ENCODE measurements at regions not wholly inside any gene's neighbourhood (a gene's known extent, or its start where the extent isn't known, plus 50 kb on each side); places are given as distances from the start of the nearest gene placed in this dataset.
"Not testable (repeated sequence)": the region's sequence is repeated elsewhere in the genome, so short reads cannot be mapped to it uniquely, and the experiment has no call there.

DNA sequence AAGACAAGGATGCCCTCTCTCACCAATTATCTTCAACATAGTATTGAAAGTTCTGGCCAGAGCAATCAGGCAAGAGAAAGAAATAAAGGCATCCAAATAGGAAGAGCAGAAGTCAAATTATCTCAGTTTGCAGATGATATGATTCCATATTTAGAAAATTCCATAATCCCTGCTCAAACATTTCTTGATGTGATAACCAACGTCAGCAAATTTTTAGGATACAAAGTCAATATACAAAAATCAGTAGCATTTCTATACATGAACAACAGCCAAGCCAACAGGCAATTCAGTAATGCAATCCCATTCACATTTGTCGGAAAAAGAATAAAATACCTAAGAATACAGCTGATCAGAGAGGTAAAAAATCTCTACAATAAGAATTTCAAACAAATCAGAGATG lies 969.7 kb upstream of the USP15 start:
- TF ChIP-seq, protein P1, sequence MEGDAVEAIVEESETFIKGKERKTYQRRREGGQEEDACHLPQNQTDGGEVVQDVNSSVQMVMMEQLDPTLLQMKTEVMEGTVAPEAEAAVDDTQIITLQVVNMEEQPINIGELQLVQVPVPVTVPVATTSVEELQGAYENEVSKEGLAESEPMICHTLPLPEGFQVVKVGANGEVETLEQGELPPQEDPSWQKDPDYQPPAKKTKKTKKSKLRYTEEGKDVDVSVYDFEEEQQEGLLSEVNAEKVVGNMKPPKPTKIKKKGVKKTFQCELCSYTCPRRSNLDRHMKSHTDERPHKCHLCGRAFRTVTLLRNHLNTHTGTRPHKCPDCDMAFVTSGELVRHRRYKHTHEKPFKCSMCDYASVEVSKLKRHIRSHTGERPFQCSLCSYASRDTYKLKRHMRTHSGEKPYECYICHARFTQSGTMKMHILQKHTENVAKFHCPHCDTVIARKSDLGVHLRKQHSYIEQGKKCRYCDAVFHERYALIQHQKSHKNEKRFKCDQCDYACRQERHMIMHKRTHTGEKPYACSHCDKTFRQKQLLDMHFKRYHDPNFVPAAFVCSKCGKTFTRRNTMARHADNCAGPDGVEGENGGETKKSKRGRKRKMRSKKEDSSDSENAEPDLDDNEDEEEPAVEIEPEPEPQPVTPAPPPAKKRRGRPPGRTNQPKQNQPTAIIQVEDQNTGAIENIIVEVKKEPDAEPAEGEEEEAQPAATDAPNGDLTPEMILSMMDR (conservative IDR thresholded peaks at IDR 0.05; ENCODE audit: control insufficient read depth, insufficient read depth, low read depth, low read length): no peak
- H3K4me3 ChIP-seq (ENCODE audit: control insufficient read depth, low read depth, low read length): no peak overlapping the region
- DNase-seq (ENCODE audit: low read depth): no peak

DNA sequence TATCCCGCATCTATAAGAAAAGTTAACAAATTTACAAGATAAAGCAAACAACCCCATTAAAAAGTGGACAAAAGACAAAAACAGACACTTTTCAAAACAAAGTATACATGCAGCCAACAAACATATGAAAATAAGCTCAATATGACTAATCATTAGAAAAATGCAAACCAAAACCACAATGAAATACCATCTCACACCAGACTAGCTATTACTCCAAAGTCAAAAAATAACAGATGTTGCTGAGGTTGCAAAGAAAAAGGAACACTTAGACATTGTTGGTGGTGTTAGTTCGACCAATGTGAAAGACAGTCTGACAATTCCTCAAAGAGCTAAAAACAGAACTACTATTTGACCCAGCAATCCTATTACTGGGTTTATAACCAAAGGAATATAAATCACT lies 968.6 kb upstream of the USP15 start:
- TF ChIP-seq, protein P1 (conservative IDR thresholded peaks at IDR 0.05; ENCODE audit: control insufficient read depth, insufficient read depth, low read depth, low read length): no peak
- no peak overlapping the region for H3K4me3 ChIP-seq (ENCODE audit: control insufficient read depth, low read depth, low read length)
- DNase-seq (ENCODE audit: low read depth): no peak

DNA sequence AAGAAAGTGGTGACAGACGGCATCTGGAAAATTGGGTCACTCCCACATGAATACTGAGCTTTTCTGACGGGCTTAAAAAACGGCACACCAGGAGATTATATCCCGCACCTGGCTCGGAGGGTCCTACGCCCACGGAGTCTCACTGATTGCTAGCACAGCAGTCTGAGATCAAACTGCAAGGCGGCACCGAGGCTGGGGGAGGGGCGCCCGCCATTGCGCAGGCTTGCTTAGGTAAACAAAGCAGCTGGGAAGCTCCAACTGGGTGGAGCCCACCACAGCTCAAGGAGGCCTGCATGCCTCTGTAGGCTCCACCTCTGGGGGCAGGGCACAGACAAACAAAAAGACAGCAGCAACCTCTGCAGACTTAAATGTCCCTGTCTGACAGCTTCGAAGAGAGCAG lies 966.2 kb upstream of the USP15 start:
- not testable (repeated sequence) for DNase-seq (ENCODE audit: low read depth); H3K4me3 ChIP-seq (ENCODE audit: control insufficient read depth, low read depth, low read length)

DNA sequence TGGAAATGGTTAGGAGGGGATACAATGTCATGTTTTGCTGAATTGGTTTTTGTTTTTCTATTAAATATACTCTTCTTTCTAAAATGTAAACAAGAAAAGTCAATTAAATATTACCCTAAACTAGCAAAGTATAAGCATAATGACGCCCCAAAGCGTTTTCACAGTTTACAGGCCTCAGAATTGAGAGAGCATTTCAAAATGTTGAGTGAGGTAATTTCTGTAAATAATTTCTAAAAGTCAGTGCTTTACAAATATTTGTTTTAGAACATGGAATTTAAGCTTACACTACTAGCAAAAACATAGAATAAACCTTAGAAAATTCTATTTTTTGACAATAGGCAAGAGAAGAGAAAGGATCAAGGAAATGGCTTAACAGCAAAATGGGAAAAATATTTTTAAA lies 958.4 kb upstream of the USP15 start:
- DNase-seq (ENCODE audit: low read depth): no peak
- TF ChIP-seq, protein P1 (conservative IDR thresholded peaks at IDR 0.05; ENCODE audit: control insufficient read depth, insufficient read depth, low read depth, low read length): no peak
- no peak overlapping the region for H3K4me3 ChIP-seq (ENCODE audit: control insufficient read depth, low read depth, low read length)

DNA sequence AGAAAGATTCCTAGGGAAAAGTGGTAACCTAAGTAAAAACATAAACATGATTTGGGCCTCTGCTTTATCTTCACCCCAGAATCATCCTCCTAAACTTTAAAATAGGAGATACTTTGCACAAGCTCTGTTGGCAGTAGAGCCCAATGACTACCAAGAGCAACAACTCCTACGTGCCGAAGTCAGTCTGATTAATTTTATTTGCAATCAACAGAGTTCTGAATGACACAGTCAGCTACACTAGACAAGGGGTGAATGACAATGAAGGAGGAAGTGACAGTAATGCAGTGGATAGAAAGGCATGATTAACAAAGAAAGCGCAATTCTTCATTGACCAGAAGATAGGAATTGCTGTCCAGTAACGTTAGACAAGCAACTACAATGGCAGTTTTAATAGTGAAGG lies 957.9 kb upstream of the USP15 start:
- TF ChIP-seq, protein P1 (conservative IDR thresholded peaks at IDR 0.05; ENCODE audit: control insufficient read depth, insufficient read depth, low read depth, low read length): no peak
- no peak for DNase-seq (ENCODE audit: low read depth)
- no peak overlapping the region for H3K4me3 ChIP-seq (ENCODE audit: control insufficient read depth, low read depth, low read length)

DNA sequence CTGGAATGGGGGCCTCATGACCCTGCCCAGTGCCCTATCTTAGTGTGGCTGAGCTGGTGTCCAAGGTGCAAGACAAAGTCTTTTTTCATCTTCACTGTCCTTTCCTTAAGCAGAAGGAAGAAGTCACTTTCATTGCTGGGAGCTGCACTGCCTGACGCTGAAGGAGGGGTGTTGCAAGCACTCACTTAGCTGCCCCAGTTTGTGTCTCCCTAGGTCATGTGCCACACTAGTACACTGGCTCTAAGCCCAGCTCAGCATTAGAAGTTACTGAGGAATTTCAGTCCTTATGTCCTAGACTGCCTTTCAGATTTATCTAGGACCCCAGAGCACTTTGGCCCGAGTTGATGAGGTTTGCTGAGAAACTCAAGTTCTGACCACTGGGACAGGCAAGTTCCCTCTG lies 952.0 kb upstream of the USP15 start:
- TF ChIP-seq, protein P1 (conservative IDR thresholded peaks at IDR 0.05; ENCODE audit: control insufficient read depth, insufficient read depth, low read depth, low read length): no peak
- no peak overlapping the region for H3K4me3 ChIP-seq (ENCODE audit: control insufficient read depth, low read depth, low read length)
- no peak for DNase-seq (ENCODE audit: low read depth)

DNA sequence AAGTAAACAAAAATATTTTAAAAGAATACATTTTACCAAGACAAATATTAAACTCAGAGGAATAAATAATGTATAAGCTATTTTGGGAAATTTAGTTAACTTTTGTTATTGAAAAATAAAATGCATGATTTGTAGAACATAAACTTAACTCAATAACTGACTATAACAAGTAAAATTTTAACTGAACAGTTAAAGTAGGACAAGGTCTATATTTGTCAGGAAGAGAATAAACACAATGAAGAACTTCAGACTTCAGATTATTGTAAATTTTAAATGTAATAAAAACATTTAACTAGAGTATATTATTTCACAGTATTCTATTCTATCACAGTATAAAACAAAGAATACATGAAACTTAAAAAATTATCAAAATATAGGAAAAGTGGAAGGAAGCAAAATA lies 948.8 kb upstream of the USP15 start:
- no peak overlapping the region for H3K4me3 ChIP-seq (ENCODE audit: control insufficient read depth, low read depth, low read length)
- DNase-seq (ENCODE audit: low read depth): no peak
- TF ChIP-seq, protein P1 (conservative IDR thresholded peaks at IDR 0.05; ENCODE audit: control insufficient read depth, insufficient read depth, low read depth, low read length): no peak

Data from fibroblast of mammary gland (primary cell).